ENCODE measurements at regions not wholly inside any gene's neighbourhood (a gene's known extent, or its start where the extent isn't known, plus 50 kb on each side); places are given as distances from the start of the nearest gene placed in this dataset.
"Not testable (repeated sequence)": the region's sequence is repeated elsewhere in the genome, so short reads cannot be mapped to it uniquely, and the experiment has no call there.

DNA sequence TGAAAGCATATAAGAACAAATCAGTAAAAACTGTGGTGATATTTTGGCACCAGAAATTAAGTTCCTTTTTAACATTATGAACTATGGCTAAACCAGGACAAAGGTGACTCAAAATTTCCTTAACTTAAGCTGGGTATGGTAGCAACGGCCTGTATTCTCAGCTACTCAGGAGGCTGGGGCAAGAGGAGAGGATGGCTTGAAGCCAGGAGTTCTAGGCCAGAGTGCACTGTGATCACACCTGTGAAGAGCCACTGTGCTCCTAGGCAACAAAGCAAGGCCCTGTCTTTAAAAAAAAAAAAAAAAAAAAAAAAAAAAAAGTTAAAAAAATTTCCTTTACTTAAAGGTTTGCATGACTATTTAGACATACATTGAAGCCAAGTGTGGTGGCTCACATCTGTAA, 327.5 kb downstream of the GOLGA6L6 start:
- H3K9ac ChIP-seq (ENCODE audit: low read length); H2AFZ ChIP-seq (ENCODE audit: low read length); H3K27ac ChIP-seq (ENCODE audit: low read depth, low read length, poor library complexity, severe bottlenecking); H3K36me3 ChIP-seq (ENCODE audit: insufficient read depth, low read length); H3K27me3 ChIP-seq (ENCODE audit: insufficient read depth, low read length); H3F3A ChIP-seq (ENCODE audit: insufficient read depth, low read length); H3K4me3 ChIP-seq (ENCODE audit: low read depth, low read length, poor library complexity, severe bottlenecking); H3K4me2 ChIP-seq (ENCODE audit: low read length); H3K9me2 ChIP-seq (ENCODE audit: low read depth, low read length); H4K20me1 ChIP-seq (ENCODE audit: insufficient read depth, low read length); H3K79me2 ChIP-seq (ENCODE audit: insufficient read depth, low read length); H3K9me3 ChIP-seq (ENCODE audit: low read length); H3K4me1 ChIP-seq (ENCODE audit: insufficient read depth, low read length, severe bottlenecking): not testable (repeated sequence)

DNA sequence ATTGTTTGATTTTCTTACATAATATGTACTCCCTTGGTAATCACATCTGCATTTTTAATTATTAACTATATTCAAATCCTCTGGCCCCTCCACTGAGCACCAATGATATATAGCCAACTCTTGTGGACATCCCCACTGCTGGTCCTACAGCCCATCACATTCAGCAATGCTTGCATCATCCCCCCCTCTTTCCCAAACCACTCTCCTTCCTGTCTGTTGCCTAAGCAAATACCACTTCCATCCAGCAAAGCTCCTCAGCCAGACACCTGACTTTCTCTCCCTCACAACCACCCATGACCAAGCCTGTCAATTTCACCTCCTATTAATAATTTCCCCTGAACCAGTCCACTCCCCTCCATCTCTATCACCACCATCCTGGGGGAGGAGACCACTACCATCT, 330.1 kb downstream of the GOLGA6L6 start:
- H3K4me2 ChIP-seq (ENCODE audit: low read length); H3F3A ChIP-seq (ENCODE audit: insufficient read depth, low read length); H4K20me1 ChIP-seq (ENCODE audit: insufficient read depth, low read length); H3K9me3 ChIP-seq (ENCODE audit: low read length); H3K79me2 ChIP-seq (ENCODE audit: insufficient read depth, low read length); H3K9me2 ChIP-seq (ENCODE audit: low read depth, low read length); H3K27me3 ChIP-seq (ENCODE audit: insufficient read depth, low read length); H3K27ac ChIP-seq (ENCODE audit: low read depth, low read length, poor library complexity, severe bottlenecking); H3K36me3 ChIP-seq (ENCODE audit: insufficient read depth, low read length); H2AFZ ChIP-seq (ENCODE audit: low read length); H3K9ac ChIP-seq (ENCODE audit: low read length); H3K4me1 ChIP-seq (ENCODE audit: insufficient read depth, low read length, severe bottlenecking); H3K4me3 ChIP-seq (ENCODE audit: low read depth, low read length, poor library complexity, severe bottlenecking): not testable (repeated sequence)

DNA sequence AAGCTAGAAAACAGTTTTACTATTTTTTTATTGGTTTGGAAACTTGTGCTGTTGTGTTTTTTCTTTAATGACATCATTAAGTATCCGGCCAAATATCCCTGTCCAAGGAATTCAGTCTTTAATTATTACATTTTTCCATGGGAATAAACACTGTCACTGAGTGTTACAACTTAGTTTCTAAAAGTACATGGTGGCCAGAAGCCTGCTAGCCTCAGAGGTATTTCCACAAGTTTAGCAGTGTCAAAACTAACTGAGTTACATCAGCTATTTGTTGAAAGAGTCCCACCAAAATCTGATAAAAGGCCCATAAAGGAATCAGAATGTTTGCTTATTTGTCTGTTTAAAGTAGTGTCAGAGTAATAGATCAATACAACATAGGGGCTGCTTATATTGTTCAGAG, 331.6 kb downstream of the GOLGA6L6 start:
- not testable (repeated sequence) for H3K27ac ChIP-seq (ENCODE audit: low read depth, low read length, poor library complexity, severe bottlenecking); H3K4me3 ChIP-seq (ENCODE audit: low read depth, low read length, poor library complexity, severe bottlenecking); H3K9me2 ChIP-seq (ENCODE audit: low read depth, low read length); H3K4me2 ChIP-seq (ENCODE audit: low read length); H3F3A ChIP-seq (ENCODE audit: insufficient read depth, low read length); H3K79me2 ChIP-seq (ENCODE audit: insufficient read depth, low read length); H3K36me3 ChIP-seq (ENCODE audit: insufficient read depth, low read length); H3K9me3 ChIP-seq (ENCODE audit: low read length); H3K4me1 ChIP-seq (ENCODE audit: insufficient read depth, low read length, severe bottlenecking); H3K27me3 ChIP-seq (ENCODE audit: insufficient read depth, low read length); H2AFZ ChIP-seq (ENCODE audit: low read length); H4K20me1 ChIP-seq (ENCODE audit: insufficient read depth, low read length); H3K9ac ChIP-seq (ENCODE audit: low read length)

DNA sequence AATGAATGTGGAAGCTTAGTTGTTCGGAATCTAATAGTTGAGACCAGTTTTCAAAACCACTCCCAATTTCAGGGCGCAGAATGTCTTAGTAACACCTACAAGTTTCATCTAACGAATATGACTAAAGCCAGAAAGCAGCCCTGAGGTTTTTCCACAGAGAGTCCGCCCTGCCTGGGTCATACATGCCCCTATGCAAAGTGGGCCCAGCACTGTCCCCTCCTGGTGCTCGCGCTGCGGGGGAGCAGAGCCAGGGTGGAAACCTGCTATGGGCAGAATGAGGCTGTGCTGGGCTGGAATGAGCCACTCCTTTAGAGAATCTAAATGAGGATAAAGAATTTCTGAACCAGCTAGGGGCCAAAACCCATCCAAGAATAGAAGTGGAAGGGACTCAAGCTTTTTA, 334.0 kb downstream of the GOLGA6L6 start:
- H3F3A ChIP-seq (ENCODE audit: insufficient read depth, low read length); H3K27me3 ChIP-seq (ENCODE audit: insufficient read depth, low read length); H3K4me1 ChIP-seq (ENCODE audit: insufficient read depth, low read length, severe bottlenecking); H4K20me1 ChIP-seq (ENCODE audit: insufficient read depth, low read length); H3K9ac ChIP-seq (ENCODE audit: low read length); H3K4me2 ChIP-seq (ENCODE audit: low read length); H3K27ac ChIP-seq (ENCODE audit: low read depth, low read length, poor library complexity, severe bottlenecking); H3K4me3 ChIP-seq (ENCODE audit: low read depth, low read length, poor library complexity, severe bottlenecking); H3K79me2 ChIP-seq (ENCODE audit: insufficient read depth, low read length); H2AFZ ChIP-seq (ENCODE audit: low read length); H3K36me3 ChIP-seq (ENCODE audit: insufficient read depth, low read length); H3K9me3 ChIP-seq (ENCODE audit: low read length); H3K9me2 ChIP-seq (ENCODE audit: low read depth, low read length): not testable (repeated sequence)

DNA sequence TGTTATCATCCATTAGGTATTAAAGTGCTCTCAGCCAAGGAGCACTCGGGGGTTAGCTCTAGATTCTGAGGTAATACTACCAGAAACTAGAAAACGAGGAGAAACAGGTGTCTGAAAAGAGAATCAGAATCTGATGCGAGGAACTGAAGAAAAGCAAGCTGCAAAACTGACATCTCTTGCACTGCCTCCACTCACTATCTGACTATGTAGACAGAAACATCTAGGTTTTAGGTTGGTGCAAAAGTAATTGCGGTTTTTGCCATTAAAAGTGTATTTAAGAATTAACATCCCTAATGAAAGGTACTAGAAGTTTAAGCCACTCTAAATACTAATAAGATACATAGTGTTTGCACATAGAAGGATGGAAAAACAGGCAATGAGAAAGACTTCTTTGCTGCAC, 334.4 kb downstream of the GOLGA6L6 start:
- H3K9me3 ChIP-seq (ENCODE audit: low read length); H3K4me1 ChIP-seq (ENCODE audit: insufficient read depth, low read length, severe bottlenecking); H3K4me3 ChIP-seq (ENCODE audit: low read depth, low read length, poor library complexity, severe bottlenecking); H3K9me2 ChIP-seq (ENCODE audit: low read depth, low read length); H3K36me3 ChIP-seq (ENCODE audit: insufficient read depth, low read length); H3K79me2 ChIP-seq (ENCODE audit: insufficient read depth, low read length); H3F3A ChIP-seq (ENCODE audit: insufficient read depth, low read length); H2AFZ ChIP-seq (ENCODE audit: low read length); H3K4me2 ChIP-seq (ENCODE audit: low read length); H3K27ac ChIP-seq (ENCODE audit: low read depth, low read length, poor library complexity, severe bottlenecking); H4K20me1 ChIP-seq (ENCODE audit: insufficient read depth, low read length); H3K27me3 ChIP-seq (ENCODE audit: insufficient read depth, low read length); H3K9ac ChIP-seq (ENCODE audit: low read length): not testable (repeated sequence)

DNA sequence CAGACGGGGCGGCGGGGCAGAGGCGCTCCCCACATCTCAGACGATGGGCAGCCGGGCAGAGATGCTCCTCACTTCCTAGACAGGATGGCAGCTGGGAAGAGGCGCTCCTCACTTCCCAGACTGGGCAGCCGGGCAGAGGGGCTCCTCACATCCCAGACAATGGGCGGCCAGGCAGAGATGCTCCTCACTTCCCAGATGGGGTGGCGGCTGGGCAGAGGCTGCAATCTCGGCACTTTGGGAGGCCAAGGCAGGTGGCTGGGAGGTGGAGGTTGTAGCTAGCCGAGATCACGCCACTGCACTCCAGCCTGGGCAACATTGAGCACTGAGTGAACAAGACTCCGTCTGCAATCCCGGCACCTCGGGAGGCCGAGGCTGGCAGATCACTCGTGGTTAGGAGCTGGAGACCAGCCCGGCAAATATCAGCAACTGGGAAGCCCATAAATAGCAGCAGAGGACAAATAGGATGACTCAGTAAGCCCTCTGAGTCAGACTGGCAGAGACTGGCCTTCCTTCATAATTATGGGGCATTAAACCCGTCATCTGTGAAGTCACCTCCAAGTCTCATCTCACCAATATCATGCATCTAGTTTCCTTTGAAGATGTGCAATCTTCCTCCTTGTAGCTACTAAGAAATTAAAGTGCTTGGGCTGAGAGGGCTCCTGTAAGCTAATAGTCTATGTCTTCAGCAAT, 337.3 kb downstream of the GOLGA6L6 start:
- H3K4me1 ChIP-seq (ENCODE audit: insufficient read depth, low read length, severe bottlenecking); H3F3A ChIP-seq (ENCODE audit: insufficient read depth, low read length); H3K9ac ChIP-seq (ENCODE audit: low read length); H3K9me2 ChIP-seq (ENCODE audit: low read depth, low read length); H3K9me3 ChIP-seq (ENCODE audit: low read length); H3K4me2 ChIP-seq (ENCODE audit: low read length); H3K27me3 ChIP-seq (ENCODE audit: insufficient read depth, low read length); H4K20me1 ChIP-seq (ENCODE audit: insufficient read depth, low read length); H3K36me3 ChIP-seq (ENCODE audit: insufficient read depth, low read length); H2AFZ ChIP-seq (ENCODE audit: low read length); H3K79me2 ChIP-seq (ENCODE audit: insufficient read depth, low read length); H3K4me3 ChIP-seq (ENCODE audit: low read depth, low read length, poor library complexity, severe bottlenecking); H3K27ac ChIP-seq (ENCODE audit: low read depth, low read length, poor library complexity, severe bottlenecking): not testable (repeated sequence)

DNA sequence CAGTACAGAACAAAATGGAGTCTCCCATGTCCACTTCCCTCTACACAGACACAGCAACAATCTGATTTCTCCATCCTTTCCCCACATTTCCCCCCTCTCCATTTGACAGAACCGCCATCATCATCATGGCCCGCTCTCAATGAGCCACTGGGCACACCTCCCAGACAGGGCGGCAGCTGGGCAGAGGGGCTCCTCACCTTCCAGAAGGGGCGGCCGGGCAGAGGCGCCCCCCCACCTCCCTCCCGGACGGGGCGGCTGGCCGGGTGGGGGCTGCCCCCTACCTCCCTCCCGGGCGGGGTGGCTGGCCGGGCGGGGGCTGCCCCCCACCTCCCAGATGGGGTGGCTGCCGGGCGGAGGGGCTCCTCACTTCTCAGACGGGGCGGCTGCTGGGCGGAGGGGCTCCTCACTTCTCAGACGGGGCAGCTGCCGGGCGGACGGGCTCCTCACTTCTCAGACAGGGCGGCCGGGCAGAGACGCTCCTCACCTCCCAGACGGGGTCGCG, 337.9 kb downstream of the GOLGA6L6 start:
- H4K20me1 ChIP-seq (ENCODE audit: insufficient read depth, low read length); H3K79me2 ChIP-seq (ENCODE audit: insufficient read depth, low read length); H3K36me3 ChIP-seq (ENCODE audit: insufficient read depth, low read length); H3K27me3 ChIP-seq (ENCODE audit: insufficient read depth, low read length); H3K9ac ChIP-seq (ENCODE audit: low read length); H3K4me2 ChIP-seq (ENCODE audit: low read length); H3K4me3 ChIP-seq (ENCODE audit: low read depth, low read length, poor library complexity, severe bottlenecking); H3K4me1 ChIP-seq (ENCODE audit: insufficient read depth, low read length, severe bottlenecking); H3K9me3 ChIP-seq (ENCODE audit: low read length); H3K9me2 ChIP-seq (ENCODE audit: low read depth, low read length); H3K27ac ChIP-seq (ENCODE audit: low read depth, low read length, poor library complexity, severe bottlenecking); H3F3A ChIP-seq (ENCODE audit: insufficient read depth, low read length); H2AFZ ChIP-seq (ENCODE audit: low read length): not testable (repeated sequence)
